CD14-positive monocyte (primary cell): ENCODE measurements at regions not wholly inside any gene's neighbourhood (a gene's known extent, or its start where the extent isn't known, plus 50 kb on each side); places are given as distances from the start of the nearest gene placed in this dataset.

Experiments
- DNase-seq, 3 donors: peaks; one replicate each; pipeline ENCODE4 v3.0.0-alpha.2; 2011 to 2022
- H2AFZ ChIP-seq: 2 replicates; pipeline ENCODE4 v1.6.0; 2012; ENCODE audit warnings: mild to moderate bottlenecking, low read depth, low read length, inconsistent platforms; ENCODE audit not compliant: insufficient read depth, poor library complexity, severe bottlenecking
- H3K27ac ChIP-seq, 2 donors: 1 replicate in 1 of 2; 2 replicates in 1 of 2; pipeline ENCODE4 v1.5.1; 2012 to 2013; ENCODE audit warnings: low read length in 2 of 2, control low read depth in 1 of 2, inconsistent platforms in 1 of 2, low read depth in 1 of 2, mild to moderate bottlenecking in 1 of 2
- H3K27me3 ChIP-seq, 2 donors: one replicate each; pipeline versions ENCODE4 v1.6.0 to v1.6.1; 2011 to 2013; ENCODE audit warnings: low read length in 2 of 2; ENCODE audit not compliant: control insufficient read depth in 2 of 2, insufficient read depth in 2 of 2
- H3K36me3 ChIP-seq, 2 donors: replicated peaks in 1 of 2; 1 replicate in 1 of 2; 2 replicates in 1 of 2; pipeline versions ENCODE4 v1.5.1 to v1.6.1; 2012 to 2013; ENCODE audit warnings: low read length in 2 of 2, control low read depth in 1 of 2, inconsistent platforms in 1 of 2, mild to moderate bottlenecking in 1 of 2; ENCODE audit not compliant: insufficient read depth in 2 of 2, control insufficient read depth in 1 of 2
- H3K4me1 ChIP-seq, 2 donors: 1 replicate in 1 of 2; 2 replicates in 1 of 2; pipeline versions ENCODE4 v1.5.1 to v1.6.1; 2012 to 2013; ENCODE audit warnings: low read length in 2 of 2, control low read depth in 1 of 2, inconsistent platforms in 1 of 2, mild to moderate bottlenecking in 1 of 2, moderate library complexity in 1 of 2; ENCODE audit not compliant: insufficient read depth in 2 of 2, control insufficient read depth in 1 of 2
- H3K4me2 ChIP-seq: replicated peaks from 2 replicates; pipeline ENCODE3; 2012; ENCODE audit warnings: low read length, moderate library complexity, mild to moderate bottlenecking; ENCODE audit not compliant: poor library complexity, severe bottlenecking; ENCODE audit errors: extremely low read depth
- H3K4me3 ChIP-seq, 3 experiments: fragments of 200-600 bp in 1 of 3; sonication (generic) in 1 of 3; replicated peaks in 1 of 3; 1 replicate in 2 of 3; 2 replicates in 1 of 3; pipeline ENCODE4 v1.5.1; 2011 to 2013; ENCODE audit warnings: low read length in 3 of 3, mild to moderate bottlenecking in 3 of 3, control low read depth in 2 of 3, low read depth in 2 of 3, inconsistent platforms in 1 of 3, moderate library complexity in 1 of 3
- H3K79me2 ChIP-seq: 2 replicates; pipeline ENCODE4 v1.6.0; 2012; ENCODE audit warnings: mild to moderate bottlenecking, control low read depth, inconsistent platforms, low read length, moderate library complexity; ENCODE audit not compliant: insufficient read depth
- H3K9ac ChIP-seq: 2 replicates; pipeline ENCODE4 v1.6.0; 2017; ENCODE audit warnings: low read length, mild to moderate bottlenecking; ENCODE audit not compliant: insufficient read depth, poor library complexity, severe bottlenecking
- H3K9me3 ChIP-seq, 2 donors: replicated peaks in 1 of 2; 1 replicate in 1 of 2; 2 replicates in 1 of 2; pipeline versions ENCODE4 v1.5.1 to v1.6.1; 2012 to 2013; ENCODE audit warnings: low read length in 2 of 2, control low read depth in 1 of 2; ENCODE audit not compliant: control insufficient read depth in 1 of 2, insufficient read depth in 1 of 2
- H4K20me1 ChIP-seq: 2 replicates; pipeline ENCODE4 v1.6.0; 2012; ENCODE audit warnings: mild to moderate bottlenecking, low read length, control low read depth, moderate library complexity; ENCODE audit not compliant: insufficient read depth
- H3K27ac Mint-ChIP-seq, 7 donors: one replicate each; pipeline ENCODE4 v1.8.0; 2020; ENCODE audit warnings: mild to moderate bottlenecking in 7 of 7, mixed read lengths in 7 of 7, moderate library complexity in 6 of 7, inconsistent platforms in 2 of 7
- H3K27me3 Mint-ChIP-seq, 3 donors: one replicate each; pipeline ENCODE4 v1.8.0; 2021 to 2022; ENCODE audit warnings: low read depth in 3 of 3, mild to moderate bottlenecking in 3 of 3, mixed read lengths in 3 of 3, moderate library complexity in 3 of 3, inconsistent platforms in 1 of 3
- H3K36me3 Mint-ChIP-seq, 2 donors: one replicate each; pipeline ENCODE4 v1.8.0; 2020; ENCODE audit warnings: mixed read lengths in 2 of 2, inconsistent platforms in 1 of 2, mild to moderate bottlenecking in 1 of 2
- H3K4me1 Mint-ChIP-seq: one replicate; pipeline ENCODE4 v1.8.0; 2020; ENCODE audit warnings: mild to moderate bottlenecking, mixed read lengths
- H3K4me3 Mint-ChIP-seq, 2 donors: one replicate each; pipeline ENCODE4 v1.8.0; 2020; ENCODE audit warnings: mild to moderate bottlenecking in 2 of 2, mixed read lengths in 2 of 2, moderate library complexity in 1 of 2
- H3K9me3 Mint-ChIP-seq, 7 donors: one replicate each; pipeline ENCODE4 v1.8.0; 2020 to 2022; ENCODE audit warnings: mixed read lengths in 7 of 7, mild to moderate bottlenecking in 6 of 7, moderate library complexity in 6 of 7, inconsistent platforms in 2 of 7
- WGBS: methylation state at CpG from one replicate; pipeline ENCODE4 v1.1.5; 2013; ENCODE audit warnings: missing lambda C conversion rate; ENCODE audit not compliant: insufficient coverage; 5-methylcytosine and 5-hydroxymethylcytosine counted together
- intact Hi-C, 2 donors: fragments of 100-400 bp; cut with micrococcal nuclease; formaldehyde crosslinking; loops; one replicate each; pipeline versions ENCODE4 v1.15.0 to v1.15.1; 2023
- TF ChIP-seq, protein P1 (sequence below): fragments of 200-600 bp; IDR thresholded peaks from one replicate; pipeline ENCODE4 v1.8.0; 2022; ENCODE audit warnings: antibody characterized with exemption, mild to moderate bottlenecking

GRCh38 chr2:189297446-189297845, 117.9 kb upstream of the COL5A2 start:
- H3K27ac Mint-ChIP-seq, result no peak overlapping the region
- Histone ChIP-seq H3K9me3 (no peaks in the 10 kb centered on the region), H3K27ac (no peak overlapping the region), H3K4me1 (no peaks in the 10 kb centered on the region), H3K9ac (no peak overlapping the region), H3K79me2 (no peaks in the 10 kb centered on the region), H3K27me3 (no peaks in the 10 kb centered on the region), H3K36me3 (no peaks in the 10 kb centered on the region), H2AFZ (no peak overlapping the region), H3K4me2 (no peak overlapping the region), H4K20me1 (no peaks in the 10 kb centered on the region), H3K4me3 (no peak overlapping the region)
- H3K9me3 Mint-ChIP-seq, result no peaks in the 10 kb centered on the region
- H3K27me3 Mint-ChIP-seq, result no peaks in the 10 kb centered on the region
- no peaks in the 10 kb centered on the region for H3K36me3 Mint-ChIP-seq
- no peaks in the 10 kb centered on the region for H3K4me1 Mint-ChIP-seq
- H3K4me3 Mint-ChIP-seq, result no peak overlapping the region
- TF ChIP-seq, protein P1, sequence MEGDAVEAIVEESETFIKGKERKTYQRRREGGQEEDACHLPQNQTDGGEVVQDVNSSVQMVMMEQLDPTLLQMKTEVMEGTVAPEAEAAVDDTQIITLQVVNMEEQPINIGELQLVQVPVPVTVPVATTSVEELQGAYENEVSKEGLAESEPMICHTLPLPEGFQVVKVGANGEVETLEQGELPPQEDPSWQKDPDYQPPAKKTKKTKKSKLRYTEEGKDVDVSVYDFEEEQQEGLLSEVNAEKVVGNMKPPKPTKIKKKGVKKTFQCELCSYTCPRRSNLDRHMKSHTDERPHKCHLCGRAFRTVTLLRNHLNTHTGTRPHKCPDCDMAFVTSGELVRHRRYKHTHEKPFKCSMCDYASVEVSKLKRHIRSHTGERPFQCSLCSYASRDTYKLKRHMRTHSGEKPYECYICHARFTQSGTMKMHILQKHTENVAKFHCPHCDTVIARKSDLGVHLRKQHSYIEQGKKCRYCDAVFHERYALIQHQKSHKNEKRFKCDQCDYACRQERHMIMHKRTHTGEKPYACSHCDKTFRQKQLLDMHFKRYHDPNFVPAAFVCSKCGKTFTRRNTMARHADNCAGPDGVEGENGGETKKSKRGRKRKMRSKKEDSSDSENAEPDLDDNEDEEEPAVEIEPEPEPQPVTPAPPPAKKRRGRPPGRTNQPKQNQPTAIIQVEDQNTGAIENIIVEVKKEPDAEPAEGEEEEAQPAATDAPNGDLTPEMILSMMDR, result no peak
- DNase-seq, result no peak
- intact Hi-C loops, result no loop called here

- WGBS, result no CpG with 5 or more reads among the region's 1 CpG
- Histone ChIP-seq H3K9ac (no peak overlapping the region), H3K9me3 (no peaks in the 10 kb centered on the region), H3K27ac (no peak overlapping the region), H3K4me2 (no peak overlapping the region), H3K79me2 (no peaks in the 10 kb centered on the region), H4K20me1 (no peaks in the 10 kb centered on the region), H2AFZ (no peak overlapping the region), H3K27me3 (no peaks in the 10 kb centered on the region), H3K4me1 (no peaks in the 10 kb centered on the region), H3K4me3 (no peak overlapping the region), H3K36me3 (no peaks in the 10 kb centered on the region)
- DNase-seq, result no peak
- intact Hi-C loops, result no loop called here
- TF ChIP-seq, protein P1, result no peak
- Mint-ChIP-seq H3K27ac (no peak overlapping the region), H3K9me3 (no peaks in the 10 kb centered on the region), H3K36me3 (no peaks in the 10 kb centered on the region), H3K4me3 (no peak overlapping the region), H3K4me1 (no peaks in the 10 kb centered on the region), H3K27me3 (no peaks in the 10 kb centered on the region)
These were observed 118.5 kb upstream of the COL5A2 start for GRCh38 chr2:189298038-189298437.
